ENCODE measurements at regions not wholly inside any gene's neighbourhood (a gene's known extent, or its start where the extent isn't known, plus 50 kb on each side); places are given as distances from the start of the nearest gene placed in this dataset.
"Not testable (repeated sequence)": the region's sequence is repeated elsewhere in the genome, so short reads cannot be mapped to it uniquely, and the experiment has no call there.

GRCh38 chr7:1301054-1301881 lies 68.6 kb downstream of the UNCX start:
- H3K4me3 ChIP-seq (ENCODE audit: low read length) = no peak overlapping the region
- no peak overlapping the region for H3K27ac ChIP-seq (ENCODE audit: low read length)
- WGBS = 49% methylated on average over 23 of the region's 23 CpGs
- H3K27me3 ChIP-seq (ENCODE audit: control insufficient read depth, insufficient read depth) = no peaks in the 10 kb centered on the region
- ATAC-seq = no peak
- intact Hi-C loops (cut with DNase I) = no loop called here
- DNase-seq = peak in 1 of 3 donors; percentile 21
- H3K9me3 ChIP-seq (ENCODE audit: control insufficient read depth, low read length) = no peaks in the 10 kb centered on the region
- H3K4me1 ChIP-seq (ENCODE audit: control insufficient read depth, insufficient read depth, low read length) = no peaks in the 10 kb centered on the region

- H3K9me3 ChIP-seq (ENCODE audit: control insufficient read depth, low read length) = no peaks in the 10 kb centered on the region
- 28% methylated on average over 16 of the region's 16 CpGs for WGBS
- no peak overlapping the region for H3K27ac ChIP-seq (ENCODE audit: low read length)
- no peak overlapping the region for H3K4me3 ChIP-seq (ENCODE audit: low read length)
- DNase-seq (no peak), ATAC-seq (no peak)
- no peaks in the 10 kb centered on the region for H3K4me1 ChIP-seq (ENCODE audit: control insufficient read depth, insufficient read depth, low read length)
- intact Hi-C loops (cut with DNase I) = no loop called here
- H3K27me3 ChIP-seq (ENCODE audit: control insufficient read depth, insufficient read depth) = no peaks in the 10 kb centered on the region
Measured at GRCh38 chr7:1301882-1302251, 69.2 kb downstream of the UNCX start.

GRCh38 chr7:1302936-1303335 lies 70.3 kb downstream of the UNCX start:
- intact Hi-C loops (cut with DNase I) = no loop called here
- ATAC-seq (no peak), DNase-seq (no peak)
- 81% methylated on average over 11 of the region's 11 CpGs for WGBS
- no peaks in the 10 kb centered on the region for H3K27me3 ChIP-seq (ENCODE audit: control insufficient read depth, insufficient read depth)
- no peaks in the 10 kb centered on the region for H3K9me3 ChIP-seq (ENCODE audit: control insufficient read depth, low read length)
- no peaks in the 10 kb centered on the region for H3K4me1 ChIP-seq (ENCODE audit: control insufficient read depth, insufficient read depth, low read length)
- H3K27ac ChIP-seq (ENCODE audit: low read length) = no peak overlapping the region
- H3K4me3 ChIP-seq (ENCODE audit: low read length) = no peak overlapping the region

GRCh38 chr7:1304011-1304410 lies 71.3 kb downstream of the UNCX start:
- ATAC-seq; H3K27me3 ChIP-seq (ENCODE audit: control insufficient read depth, insufficient read depth); H3K27ac ChIP-seq (ENCODE audit: low read length); H3K9me3 ChIP-seq (ENCODE audit: control insufficient read depth, low read length); H3K4me3 ChIP-seq (ENCODE audit: low read length); DNase-seq; H3K4me1 ChIP-seq (ENCODE audit: control insufficient read depth, insufficient read depth, low read length); intact Hi-C loops (cut with DNase I): not testable (repeated sequence)
- 74% methylated on average over 15 of the region's 15 CpGs for WGBS

GRCh38 chr7:1305873-1306272 lies 73.2 kb downstream of the UNCX start:
- 76% methylated on average over 5 of the region's 5 CpGs for WGBS
- Histone ChIP-seq H3K27ac (ENCODE audit: low read length) (no peak overlapping the region), H3K9me3 (ENCODE audit: control insufficient read depth, low read length) (no peaks in the 10 kb centered on the region), H3K4me3 (ENCODE audit: low read length) (no peak overlapping the region), H3K27me3 (ENCODE audit: control insufficient read depth, insufficient read depth) (no peaks in the 10 kb centered on the region), H3K4me1 (ENCODE audit: control insufficient read depth, insufficient read depth, low read length) (no peaks in the 10 kb centered on the region)
- intact Hi-C loops (cut with DNase I) = no loop called here
- no peak for DNase-seq
- ATAC-seq = no peak

GRCh38 chr7:1307828-1308227 lies 75.2 kb downstream of the UNCX start:
- WGBS = 94% methylated on average over 14 of the region's 14 CpGs
- ATAC-seq = no peak
- Histone ChIP-seq H3K27me3 (ENCODE audit: control insufficient read depth, insufficient read depth) (no peaks in the 10 kb centered on the region), H3K9me3 (ENCODE audit: control insufficient read depth, low read length) (no peaks in the 10 kb centered on the region), H3K4me1 (ENCODE audit: control insufficient read depth, insufficient read depth, low read length) (no peaks in the 10 kb centered on the region), H3K4me3 (ENCODE audit: low read length) (no peak overlapping the region), H3K27ac (ENCODE audit: low read length) (no peak overlapping the region)
- intact Hi-C loops (cut with DNase I) = no loop called here
- no peak for DNase-seq

- intact Hi-C loops (cut with DNase I) = no loop called here
- Histone ChIP-seq H3K4me3 (ENCODE audit: low read length) (no peak overlapping the region), H3K9me3 (ENCODE audit: control insufficient read depth, low read length) (no peaks in the 10 kb centered on the region), H3K27me3 (ENCODE audit: control insufficient read depth, insufficient read depth) (no peaks in the 10 kb centered on the region), H3K27ac (ENCODE audit: low read length) (no peak overlapping the region), H3K4me1 (ENCODE audit: control insufficient read depth, insufficient read depth, low read length) (no peaks in the 10 kb centered on the region)
- 95% methylated on average over 4 of the region's 4 CpGs for WGBS
- ATAC-seq = no peak
- DNase-seq = no peak
Measured at GRCh38 chr7:1309290-1309689, 76.6 kb downstream of the UNCX start.

GRCh38 chr7:1309996-1310395 lies 77.3 kb downstream of the UNCX start:
- no peaks in the 10 kb centered on the region for H3K27me3 ChIP-seq (ENCODE audit: control insufficient read depth, insufficient read depth)
- H3K27ac ChIP-seq (ENCODE audit: low read length) = no peak overlapping the region
- no peaks in the 10 kb centered on the region for H3K4me1 ChIP-seq (ENCODE audit: control insufficient read depth, insufficient read depth, low read length)
- ATAC-seq (no peak), DNase-seq (peak in 2 of 3 donors; percentile 29 to 34)
- no peaks in the 10 kb centered on the region for H3K9me3 ChIP-seq (ENCODE audit: control insufficient read depth, low read length)
- WGBS = 79% methylated on average over 7 of the region's 7 CpGs
- H3K4me3 ChIP-seq (ENCODE audit: low read length) = no peak overlapping the region
- intact Hi-C loops (cut with DNase I) = no loop called here

- 73% methylated on average over 23 of the region's 23 CpGs for WGBS
- Histone ChIP-seq H3K9me3 (ENCODE audit: control insufficient read depth, low read length) (no peaks in the 10 kb centered on the region), H3K27me3 (ENCODE audit: control insufficient read depth, insufficient read depth) (no peaks in the 10 kb centered on the region), H3K4me3 (ENCODE audit: low read length) (no peak overlapping the region), H3K27ac (ENCODE audit: low read length) (no peak overlapping the region), H3K4me1 (ENCODE audit: control insufficient read depth, insufficient read depth, low read length) (no peaks in the 10 kb centered on the region)
- peak in 1 of 3 donors; percentile 36 for DNase-seq
- intact Hi-C loops (cut with DNase I) = no loop called here
- no peak for ATAC-seq
Measured at GRCh38 chr7:1310936-1311335, 78.3 kb downstream of the UNCX start.

GRCh38 chr7:1311406-1312135 lies 78.9 kb downstream of the UNCX start:
- no peaks in the 10 kb centered on the region for H3K27me3 ChIP-seq (ENCODE audit: control insufficient read depth, insufficient read depth)
- no peaks in the 10 kb centered on the region for H3K4me1 ChIP-seq (ENCODE audit: control insufficient read depth, insufficient read depth, low read length)
- DNase-seq (peak in 1 of 3 donors; percentile 42), ATAC-seq (peak in 1 of 2 donors; percentile 31)
- no peaks in the 10 kb centered on the region for H3K9me3 ChIP-seq (ENCODE audit: control insufficient read depth, low read length)
- H3K27ac ChIP-seq (ENCODE audit: low read length) = no peak overlapping the region
- intact Hi-C loops (cut with DNase I) = no loop called here
- H3K4me3 ChIP-seq (ENCODE audit: low read length) = no peak overlapping the region
- 88% methylated on average over 32 of the region's 32 CpGs for WGBS

Measured in right cardiac atrium (tissue), 5 donors.